SK-N-SH (cell line): ENCODE measurements at regions not wholly inside any gene's neighbourhood (a gene's known extent, or its start where the extent isn't known, plus 50 kb on each side); places are given as distances from the start of the nearest gene placed in this dataset.

Source experiments
- CTCF ChIA-PET: fragments of 300-600, 350-600 bp; formaldehyde crosslinking; extraction: SDS; loops from one replicate; lab custom pipeline; 2021; lab: Yijun Ruan, JAX
- POLR2A ChIA-PET: fragments of 350-600 bp; sonication (Branson Sonifier 250); formaldehyde crosslinking; extraction: SDS; loops from one replicate; lab custom pipeline; 2020; ENCODE audit warnings: antibody characterized with exemption, inconsistent platforms; lab: Yijun Ruan, JAX
- DNase-seq: peaks from one replicate; pipeline ENCODE4 v3.0.0; 2012
- H2AFZ ChIP-seq: fragments of 200-600 bp; sonication (generic); 2 replicates; pipeline ENCODE4 v1.8.1; 2016; ENCODE audit warnings: antibody characterized with exemption, mild to moderate bottlenecking, low read depth
- H3F3A ChIP-seq: fragments of 200-600 bp; sonication (generic); replicated peaks from 2 replicates; pipeline ENCODE3; 2016; ENCODE audit warnings: antibody characterized with exemption, mild to moderate bottlenecking; ENCODE audit not compliant: insufficient read depth
- H3K27ac ChIP-seq, 2 experiments: fragments of 200-500 bp in 1 of 2; fragments of 200-600 bp in 1 of 2; sonication (Bioruptor generic) in 1 of 2; sonication (generic), shearing (Covaris generic) in 1 of 2; 2 replicates each; pipeline versions ENCODE4 v1.5.1 to v1.6.1; 2014 to 2016; ENCODE audit warnings: low read depth in 2 of 2, inconsistent platforms in 1 of 2, low read length in 1 of 2, mild to moderate bottlenecking in 1 of 2, mixed read lengths in 1 of 2
- H3K27me3 ChIP-seq: fragments of 200-600 bp; sonication (generic), shearing (Covaris generic); 2 replicates; pipeline ENCODE4 v1.6.1; 2016; ENCODE audit warnings: mixed run types; ENCODE audit not compliant: insufficient read depth
- H3K36me3 ChIP-seq, 2 experiments: fragments of 200-500 bp in 1 of 2; fragments of 200-600 bp in 1 of 2; sonication (Bioruptor generic) in 1 of 2; sonication (generic) in 1 of 2; replicated peaks in 1 of 2; 2 replicates each; pipeline versions ENCODE3 to v1.5.1; 2014 to 2016; ENCODE audit warnings: low read length in 1 of 2, mild to moderate bottlenecking in 1 of 2; ENCODE audit not compliant: insufficient read depth in 2 of 2, control insufficient read depth in 1 of 2
- H3K4me1 ChIP-seq, 2 experiments: fragments of 200-500 bp in 1 of 2; fragments of 200-600 bp in 1 of 2; sonication (Bioruptor generic) in 1 of 2; sonication (generic), shearing (Covaris generic) in 1 of 2; 2 replicates each; pipeline versions ENCODE4 v1.5.1 to v1.6.1; 2014 to 2016; ENCODE audit warnings: low read depth in 1 of 2, low read length in 1 of 2, mixed run types in 1 of 2; ENCODE audit not compliant: insufficient read depth in 2 of 2, control insufficient read depth in 1 of 2
- H3K4me2 ChIP-seq: fragments of 200-600 bp; sonication (generic), shearing (Covaris generic); 2 replicates; pipeline ENCODE4 v1.6.1; 2017; ENCODE audit warnings: mixed run types
- H3K4me3 ChIP-seq, 2 experiments: fragments of 200-500 bp in 1 of 2; fragments of 200-600 bp in 1 of 2; sonication (Bioruptor generic) in 1 of 2; sonication (generic), shearing (Covaris generic) in 1 of 2; 2 replicates each; pipeline versions ENCODE4 v1.5.1 to v1.8.1; 2014 to 2016; ENCODE audit warnings: low read depth in 2 of 2, inconsistent platforms in 1 of 2, low read length in 1 of 2, mild to moderate bottlenecking in 1 of 2, mixed read lengths in 1 of 2, moderate library complexity in 1 of 2
- H3K79me2 ChIP-seq: fragments of 200-600 bp; sonication (generic); 2 replicates; pipeline ENCODE4 v1.8.1; 2017; ENCODE audit warnings: mild to moderate bottlenecking; ENCODE audit not compliant: insufficient read depth
- H3K9ac ChIP-seq: fragments of 200-600 bp; sonication (generic); 2 replicates; pipeline ENCODE4 v1.6.1; 2017; ENCODE audit warnings: mixed run types
- H3K9me2 ChIP-seq: fragments of 200-600 bp; sonication (generic); 2 replicates; pipeline ENCODE4 v1.6.1; 2017; ENCODE audit warnings: mixed run types
- H3K9me3 ChIP-seq: fragments of 200-600 bp; sonication (generic); 2 replicates; pipeline ENCODE4 v1.6.1; 2017; ENCODE audit warnings: mixed run types, mild to moderate bottlenecking, moderate library complexity
- H4K20me1 ChIP-seq: fragments of 200-600 bp; sonication (generic); 2 replicates; pipeline ENCODE4 v1.6.1; 2017; ENCODE audit warnings: mild to moderate bottlenecking, mixed run types; ENCODE audit not compliant: insufficient read depth
- EZH2phosphoT487 ChIP-seq: fragments of 200-600 bp; sonication (generic); IDR thresholded peaks from 2 replicates; pipeline ENCODE4 v1.6.1; 2017; ENCODE audit warnings: low read depth, mixed run types, mild to moderate bottlenecking, antibody characterized with exemption, moderate library complexity, borderline replicate concordance
- FOSL2 ChIP-seq: IDR thresholded peaks from 2 replicates; pipeline ENCODE4 v1.4.0; 2012; ENCODE audit warnings: low read depth, mild to moderate bottlenecking, moderate library complexity, borderline replicate concordance
- FOXM1 ChIP-seq: IDR thresholded peaks from 2 replicates; pipeline ENCODE4 v1.4.0; 2012; ENCODE audit warnings: low read depth, mild to moderate bottlenecking
- GABPA ChIP-seq: IDR thresholded peaks from 2 replicates; pipeline ENCODE4 v1.4.0; 2012; ENCODE audit warnings: low read depth, mild to moderate bottlenecking
- JUND ChIP-seq: IDR thresholded peaks from 2 replicates; pipeline ENCODE4 v1.4.0; 2012
- MAX ChIP-seq: IDR thresholded peaks from 2 replicates; pipeline ENCODE4 v1.4.0; 2012; ENCODE audit warnings: low read depth
- MEF2A ChIP-seq: IDR thresholded peaks from 2 replicates; pipeline ENCODE4 v1.4.0; 2012; ENCODE audit warnings: low read depth, borderline replicate concordance
- MXI1 ChIP-seq: IDR thresholded peaks from 2 replicates; pipeline ENCODE4 v1.6.1; 2012; ENCODE audit warnings: mild to moderate bottlenecking, low read depth, low read length, improper control_type of control experiment
- PBX3 ChIP-seq: IDR thresholded peaks from 2 replicates; pipeline ENCODE4; 2012
- POLR2AphosphoS5 ChIP-seq: IDR thresholded peaks from 2 replicates; pipeline ENCODE4 v1.6.1; 2012; ENCODE audit warnings: low read depth, low read length
- RAD21 ChIP-seq: IDR thresholded peaks from 2 replicates; pipeline ENCODE4 v1.6.1; 2012; ENCODE audit warnings: mild to moderate bottlenecking, low read length
- TCF12 ChIP-seq: IDR thresholded peaks from 2 replicates; pipeline ENCODE4 v1.4.0; 2012
- YY1 ChIP-seq: IDR thresholded peaks from 2 replicates; pipeline ENCODE4 v1.4.0; 2012; ENCODE audit warnings: low read depth, mild to moderate bottlenecking
- WGBS: methylation state at CpG from one replicate; pipeline ENCODE4 v1.1.6; 2017; ENCODE audit warnings: low lambda C conversion rate; 5-methylcytosine and 5-hydroxymethylcytosine counted together
- TF ChIP-seq, protein P1 (sequence below): IDR thresholded peaks from 2 replicates; pipeline ENCODE4 v1.4.0; 2012; ENCODE audit warnings: low read depth, borderline replicate concordance
- TF ChIP-seq, protein P2 (sequence below): IDR thresholded peaks from 2 replicates; pipeline ENCODE4 v1.4.0; 2012; ENCODE audit warnings: low read depth, borderline replicate concordance
- TF ChIP-seq, protein P3 (sequence below): fragments of 200-600 bp; sonication (generic); IDR thresholded peaks from 2 replicates; pipeline ENCODE4 v1.6.1; 2017; ENCODE audit warnings: antibody characterized with exemption, mild to moderate bottlenecking, moderate library complexity

GRCh38 chr2:153548536-153548935, 70.0 kb upstream of the RPRM start:
- 15% methylated on average over 2 of the region's 2 CpGs for WGBS
- H3K27me3 ChIP-seq = no peaks in the 10 kb centered on the region

More at GRCh38 chr2:153548536-153548935, 70.0 kb upstream of the RPRM start:
- Histone ChIP-seq H3K36me3 (no peaks in the 10 kb centered on the region), H2AFZ (no peak overlapping the region), H3K4me2 (no peak overlapping the region), H3K4me1 (no peaks in the 10 kb centered on the region), H3K9me3 (no peaks in the 10 kb centered on the region), H3K79me2 (no peaks in the 10 kb centered on the region), H3K4me3 (no peak overlapping the region), H3K9me2 (no peaks in the 10 kb centered on the region), H3K9ac (no peak overlapping the region), H3F3A (no peaks in the 10 kb centered on the region), H4K20me1 (no peaks in the 10 kb centered on the region), H3K27ac (no peak overlapping the region)
- no peak for DNase-seq
- no peak for TF ChIP-seq FOXM1
- TF ChIP-seq EZH2phosphoT487 = no peak
- no peak for TF ChIP-seq MXI1
- TF ChIP-seq GABPA = no peak
- TF ChIP-seq PBX3 = no peak
- TF ChIP-seq, protein P1, sequence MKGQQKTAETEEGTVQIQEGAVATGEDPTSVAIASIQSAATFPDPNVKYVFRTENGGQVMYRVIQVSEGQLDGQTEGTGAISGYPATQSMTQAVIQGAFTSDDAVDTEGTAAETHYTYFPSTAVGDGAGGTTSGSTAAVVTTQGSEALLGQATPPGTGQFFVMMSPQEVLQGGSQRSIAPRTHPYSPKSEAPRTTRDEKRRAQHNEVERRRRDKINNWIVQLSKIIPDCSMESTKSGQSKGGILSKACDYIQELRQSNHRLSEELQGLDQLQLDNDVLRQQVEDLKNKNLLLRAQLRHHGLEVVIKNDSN = no peak
- no peak for TF ChIP-seq TCF12
- no peak for TF ChIP-seq MAX
- TF ChIP-seq, protein P2, sequence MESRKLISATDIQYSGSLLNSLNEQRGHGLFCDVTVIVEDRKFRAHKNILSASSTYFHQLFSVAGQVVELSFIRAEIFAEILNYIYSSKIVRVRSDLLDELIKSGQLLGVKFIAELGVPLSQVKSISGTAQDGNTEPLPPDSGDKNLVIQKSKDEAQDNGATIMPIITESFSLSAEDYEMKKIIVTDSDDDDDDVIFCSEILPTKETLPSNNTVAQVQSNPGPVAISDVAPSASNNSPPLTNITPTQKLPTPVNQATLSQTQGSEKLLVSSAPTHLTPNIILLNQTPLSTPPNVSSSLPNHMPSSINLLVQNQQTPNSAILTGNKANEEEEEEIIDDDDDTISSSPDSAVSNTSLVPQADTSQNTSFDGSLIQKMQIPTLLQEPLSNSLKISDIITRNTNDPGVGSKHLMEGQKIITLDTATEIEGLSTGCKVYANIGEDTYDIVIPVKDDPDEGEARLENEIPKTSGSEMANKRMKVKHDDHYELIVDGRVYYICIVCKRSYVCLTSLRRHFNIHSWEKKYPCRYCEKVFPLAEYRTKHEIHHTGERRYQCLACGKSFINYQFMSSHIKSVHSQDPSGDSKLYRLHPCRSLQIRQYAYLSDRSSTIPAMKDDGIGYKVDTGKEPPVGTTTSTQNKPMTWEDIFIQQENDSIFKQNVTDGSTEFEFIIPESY = no peak
- no peak for TF ChIP-seq MEF2A
- TF ChIP-seq FOSL2 = no peak
- TF ChIP-seq RAD21 = no peak
- TF ChIP-seq YY1 = no peak
- TF ChIP-seq JUND = no peak
- TF ChIP-seq POLR2AphosphoS5 = no peak
- TF ChIP-seq, protein P3, sequence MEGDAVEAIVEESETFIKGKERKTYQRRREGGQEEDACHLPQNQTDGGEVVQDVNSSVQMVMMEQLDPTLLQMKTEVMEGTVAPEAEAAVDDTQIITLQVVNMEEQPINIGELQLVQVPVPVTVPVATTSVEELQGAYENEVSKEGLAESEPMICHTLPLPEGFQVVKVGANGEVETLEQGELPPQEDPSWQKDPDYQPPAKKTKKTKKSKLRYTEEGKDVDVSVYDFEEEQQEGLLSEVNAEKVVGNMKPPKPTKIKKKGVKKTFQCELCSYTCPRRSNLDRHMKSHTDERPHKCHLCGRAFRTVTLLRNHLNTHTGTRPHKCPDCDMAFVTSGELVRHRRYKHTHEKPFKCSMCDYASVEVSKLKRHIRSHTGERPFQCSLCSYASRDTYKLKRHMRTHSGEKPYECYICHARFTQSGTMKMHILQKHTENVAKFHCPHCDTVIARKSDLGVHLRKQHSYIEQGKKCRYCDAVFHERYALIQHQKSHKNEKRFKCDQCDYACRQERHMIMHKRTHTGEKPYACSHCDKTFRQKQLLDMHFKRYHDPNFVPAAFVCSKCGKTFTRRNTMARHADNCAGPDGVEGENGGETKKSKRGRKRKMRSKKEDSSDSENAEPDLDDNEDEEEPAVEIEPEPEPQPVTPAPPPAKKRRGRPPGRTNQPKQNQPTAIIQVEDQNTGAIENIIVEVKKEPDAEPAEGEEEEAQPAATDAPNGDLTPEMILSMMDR = no peak
- ChIA-PET POLR2A (no interaction called here), CTCF (interaction anchor here (1.4 kb wide), 1 partner anchor 23 kb away, joined by 3 read pairs; no protein-coding TSS in a partner anchor)
